ENCODE measurements at regions not wholly inside any gene's neighbourhood (a gene's known extent, or its start where the extent isn't known, plus 50 kb on each side); places are given as distances from the start of the nearest gene placed in this dataset.

DNA sequence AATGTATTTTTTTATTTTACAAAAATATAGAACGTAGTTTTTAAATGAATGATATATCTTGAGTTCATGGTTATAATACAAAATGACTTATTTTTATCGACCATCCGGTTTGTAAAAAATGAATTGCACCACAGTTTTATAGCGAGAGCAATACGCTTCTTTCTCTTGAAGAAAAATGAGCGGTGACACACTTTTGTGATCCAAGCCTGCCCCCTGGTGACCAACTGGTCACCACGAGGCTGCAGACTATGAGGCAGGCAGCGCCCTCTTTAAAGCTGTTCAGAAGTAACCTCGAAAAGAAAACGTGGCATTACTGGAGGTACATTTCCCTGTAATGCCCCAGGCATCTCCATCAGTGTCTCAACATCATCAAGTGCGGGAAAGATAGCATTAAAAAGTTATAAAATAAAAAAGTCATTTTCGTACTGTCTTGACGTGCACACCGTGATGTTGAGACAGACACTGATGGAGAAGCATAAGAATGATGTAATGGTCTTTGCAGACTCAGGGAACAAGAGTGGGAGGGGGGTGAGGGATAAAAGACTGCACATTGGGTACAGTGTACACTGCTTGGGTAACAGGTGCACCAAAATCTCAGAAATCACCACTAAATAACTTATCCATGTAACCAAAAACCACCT, 734.2 kb upstream of the ADAMTS5 start:
- TF ChIP-seq, protein P1, sequence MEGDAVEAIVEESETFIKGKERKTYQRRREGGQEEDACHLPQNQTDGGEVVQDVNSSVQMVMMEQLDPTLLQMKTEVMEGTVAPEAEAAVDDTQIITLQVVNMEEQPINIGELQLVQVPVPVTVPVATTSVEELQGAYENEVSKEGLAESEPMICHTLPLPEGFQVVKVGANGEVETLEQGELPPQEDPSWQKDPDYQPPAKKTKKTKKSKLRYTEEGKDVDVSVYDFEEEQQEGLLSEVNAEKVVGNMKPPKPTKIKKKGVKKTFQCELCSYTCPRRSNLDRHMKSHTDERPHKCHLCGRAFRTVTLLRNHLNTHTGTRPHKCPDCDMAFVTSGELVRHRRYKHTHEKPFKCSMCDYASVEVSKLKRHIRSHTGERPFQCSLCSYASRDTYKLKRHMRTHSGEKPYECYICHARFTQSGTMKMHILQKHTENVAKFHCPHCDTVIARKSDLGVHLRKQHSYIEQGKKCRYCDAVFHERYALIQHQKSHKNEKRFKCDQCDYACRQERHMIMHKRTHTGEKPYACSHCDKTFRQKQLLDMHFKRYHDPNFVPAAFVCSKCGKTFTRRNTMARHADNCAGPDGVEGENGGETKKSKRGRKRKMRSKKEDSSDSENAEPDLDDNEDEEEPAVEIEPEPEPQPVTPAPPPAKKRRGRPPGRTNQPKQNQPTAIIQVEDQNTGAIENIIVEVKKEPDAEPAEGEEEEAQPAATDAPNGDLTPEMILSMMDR (IDR thresholded peaks at IDR 0.05; ENCODE audit: insufficient read depth, low read length, poor library complexity, severe bottlenecking) = peak; percentile 69
- TF ChIP-seq EZH2phosphoT487 (conservative IDR thresholded peaks at IDR 0.05; ENCODE audit: low read length) = no peak
